EH (cell line): ENCODE measurements at regions not wholly inside any gene's neighbourhood (a gene's known extent, or its start where the extent isn't known, plus 50 kb on each side); places are given as distances from the start of the nearest gene placed in this dataset.
"Not testable (repeated sequence)": the region's sequence is repeated elsewhere in the genome, so short reads cannot be mapped to it uniquely, and the experiment has no call there.

Source experiments
- DNase-seq: peaks from one replicate; pipeline ENCODE4 v3.0.0-alpha.2; 2015; ENCODE audit warnings: low read depth

DNA sequence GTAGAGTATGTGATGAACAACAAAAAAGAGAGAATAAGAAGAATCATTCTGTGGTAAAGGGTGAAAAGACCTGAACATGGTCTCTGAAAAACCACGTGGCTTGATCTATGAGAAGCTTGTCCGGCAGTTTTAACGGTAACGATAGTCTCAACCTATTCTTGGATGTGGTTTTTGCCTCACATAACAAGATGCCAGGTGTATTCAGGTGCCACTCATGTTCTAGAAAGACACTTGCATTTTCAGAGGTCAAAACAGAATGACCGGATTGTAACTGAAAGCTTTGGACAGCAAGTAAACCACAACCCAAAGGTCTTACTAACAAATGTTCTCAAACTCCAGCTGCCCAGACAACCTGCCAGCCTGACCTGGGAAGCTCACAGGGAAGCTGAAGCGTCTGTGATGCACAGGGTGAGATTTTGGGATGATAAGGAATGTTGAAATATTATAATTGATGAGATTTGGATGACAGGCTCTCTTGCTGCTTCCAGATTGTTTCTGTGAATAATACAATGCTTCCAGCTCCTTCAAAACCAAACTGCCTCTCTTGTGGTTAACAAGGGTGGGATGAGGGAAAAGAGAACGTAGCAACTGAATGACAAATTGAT, 137.4 kb upstream of the GRB10 start:
- DNase-seq = no peak

GRCh38 chr7:50915621-50916020, 132.9 kb upstream of the GRB10 start:
- no peak for DNase-seq

- no peak for DNase-seq
Observed at GRCh38 chr7:50914460-50914859, 131.8 kb upstream of the GRB10 start.

- no peak for DNase-seq
Observed at GRCh38 chr7:50908628-50909290, 126.1 kb upstream of the GRB10 start.

DNA sequence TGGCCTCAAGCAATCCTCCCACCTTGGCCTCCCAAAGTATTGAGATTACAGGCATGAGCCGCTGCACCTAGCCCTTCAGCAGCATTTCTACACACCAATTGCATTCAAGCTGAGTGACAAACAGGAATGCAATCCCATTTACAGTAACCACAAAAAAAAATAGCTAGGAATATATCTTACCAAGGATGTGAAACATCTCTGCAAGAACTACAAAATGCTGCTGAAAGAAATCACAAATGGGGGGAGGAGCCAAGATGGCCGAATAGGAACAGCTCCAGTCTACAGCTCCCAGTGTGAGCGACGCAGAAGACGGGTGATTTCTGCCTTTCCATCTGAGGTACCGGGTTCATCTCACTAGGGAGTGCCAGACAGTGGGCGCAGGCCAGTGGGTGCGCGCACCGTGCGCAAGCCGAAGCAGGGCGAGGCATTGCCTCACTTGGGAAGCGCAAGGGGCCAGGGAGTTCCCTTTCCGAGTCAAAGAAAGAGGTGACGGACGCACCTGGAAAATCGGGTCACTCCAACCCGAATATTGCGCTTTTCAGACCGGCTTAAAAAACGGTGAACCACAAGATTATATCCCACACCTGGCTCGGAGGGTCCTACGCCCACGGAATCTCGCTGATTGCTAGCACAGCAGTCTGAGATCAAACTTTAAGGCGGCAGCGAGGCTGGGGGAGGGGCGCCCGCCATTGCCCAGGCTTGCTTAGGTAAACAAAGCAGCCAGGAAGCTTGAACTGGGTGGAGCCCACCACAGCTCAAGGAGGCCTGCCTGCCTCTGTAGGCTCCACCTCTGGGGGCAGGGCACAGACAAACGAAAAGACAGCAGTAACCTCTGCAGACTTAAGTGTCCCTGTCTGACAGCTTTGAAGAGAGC, 116.1 kb upstream of the GRB10 start:
- DNase-seq = peak; percentile 7

DNA sequence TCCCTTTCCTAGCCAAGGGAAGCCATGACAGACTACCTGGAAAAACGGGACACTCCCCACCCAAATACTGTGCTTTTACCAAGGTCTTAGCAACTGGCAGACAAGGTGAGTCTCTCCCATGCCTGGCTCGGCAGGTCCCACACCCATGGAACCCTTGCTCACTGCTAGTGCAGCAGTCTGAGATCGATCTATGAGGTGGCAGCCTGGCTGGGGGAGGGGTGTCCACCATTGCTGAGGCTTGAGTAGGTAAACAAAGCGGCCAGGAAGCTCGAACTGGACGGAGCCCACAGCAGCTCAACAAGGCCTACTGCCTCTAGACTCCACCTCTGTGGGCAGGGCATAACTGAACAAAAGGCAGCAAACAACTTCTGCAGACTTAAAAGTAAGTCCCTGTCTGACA, 104.4 kb upstream of the GRB10 start:
- not testable (repeated sequence) for DNase-seq

GRCh38 chr7:50872437-50872836, 89.7 kb upstream of the GRB10 start:
- DNase-seq = no peak

DNA sequence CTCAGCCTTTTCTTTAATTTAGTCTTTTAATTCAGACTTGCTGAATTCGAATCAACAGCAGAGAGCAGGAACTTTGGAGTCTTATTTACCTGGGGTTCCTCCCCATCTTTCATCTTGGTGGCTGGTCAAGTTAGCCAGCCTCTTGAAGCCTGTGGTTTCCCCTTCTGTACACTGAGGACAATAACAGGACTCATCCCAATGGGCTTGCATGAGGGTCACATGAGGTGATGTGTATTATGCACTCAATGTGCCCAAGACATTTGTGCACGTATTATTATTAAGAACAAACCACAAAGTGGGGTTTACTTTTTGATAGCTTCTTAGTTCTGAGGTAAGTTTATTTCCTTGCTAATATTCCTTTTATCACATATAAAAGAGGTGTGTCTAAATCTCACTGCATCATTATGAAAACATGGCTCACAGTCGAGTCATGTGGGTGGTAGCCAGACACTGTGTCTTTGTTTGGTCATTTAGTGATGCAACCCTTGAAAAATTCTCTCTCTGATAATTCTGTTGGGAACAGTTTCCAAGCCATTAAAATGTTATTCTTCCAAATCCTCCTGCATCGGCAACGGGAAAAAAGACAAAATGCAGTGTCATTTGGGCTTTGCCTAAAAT, 86.5 kb upstream of the GRB10 start:
- peak; percentile 90 for DNase-seq

GRCh38 chr7:50868426-50869100, 85.9 kb upstream of the GRB10 start:
- peak; percentile 57 for DNase-seq

DNA sequence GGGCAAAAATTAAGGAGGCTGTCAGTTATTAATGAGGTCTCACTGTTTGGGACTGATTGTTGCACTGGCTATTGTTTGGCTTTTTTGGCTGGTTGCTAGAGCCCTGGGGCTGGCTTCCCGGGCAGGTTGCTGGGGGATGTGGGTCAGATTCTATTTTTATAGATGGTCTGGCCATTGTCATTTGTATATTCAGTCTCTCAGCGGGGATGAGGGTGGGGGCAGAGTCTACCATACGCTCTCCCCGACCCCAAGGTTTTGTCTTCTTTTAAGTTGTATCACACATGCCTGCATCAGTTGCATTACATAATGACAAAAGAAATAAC, 84.3 kb upstream of the GRB10 start:
- DNase-seq = no peak

GRCh38 chr7:50866343-50867033, 83.8 kb upstream of the GRB10 start:
- no peak for DNase-seq

- DNase-seq = no peak
Observed at GRCh38 chr7:50865450-50865849, 82.8 kb upstream of the GRB10 start.

DNA sequence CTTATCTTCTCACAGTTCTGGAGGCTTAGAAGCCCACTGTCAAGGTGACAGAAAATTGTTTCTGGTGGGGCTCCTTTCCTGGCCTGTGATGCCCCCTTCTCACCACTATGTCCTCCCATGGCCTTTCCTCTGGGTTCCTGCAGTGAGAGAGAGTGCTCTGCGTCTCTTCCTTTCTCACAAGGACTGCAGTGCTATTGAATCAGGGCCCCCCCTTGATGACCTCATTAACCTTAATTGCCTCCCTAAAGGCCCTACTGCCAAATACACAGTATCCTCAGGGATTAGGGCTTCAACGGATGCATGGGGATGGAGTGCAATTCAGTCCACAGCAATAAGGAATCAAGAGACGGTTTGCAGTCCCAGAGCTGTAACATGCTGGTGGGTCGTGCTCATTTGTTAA, 82.0 kb upstream of the GRB10 start:
- DNase-seq = no peak

GRCh38 chr7:50863053-50863452, 80.4 kb upstream of the GRB10 start:
- DNase-seq = no peak

GRCh38 chr7:50862302-50862701, 79.6 kb upstream of the GRB10 start:
- no peak for DNase-seq

- no peak for DNase-seq
Observed at GRCh38 chr7:50860598-50860997, 77.9 kb upstream of the GRB10 start.

DNA sequence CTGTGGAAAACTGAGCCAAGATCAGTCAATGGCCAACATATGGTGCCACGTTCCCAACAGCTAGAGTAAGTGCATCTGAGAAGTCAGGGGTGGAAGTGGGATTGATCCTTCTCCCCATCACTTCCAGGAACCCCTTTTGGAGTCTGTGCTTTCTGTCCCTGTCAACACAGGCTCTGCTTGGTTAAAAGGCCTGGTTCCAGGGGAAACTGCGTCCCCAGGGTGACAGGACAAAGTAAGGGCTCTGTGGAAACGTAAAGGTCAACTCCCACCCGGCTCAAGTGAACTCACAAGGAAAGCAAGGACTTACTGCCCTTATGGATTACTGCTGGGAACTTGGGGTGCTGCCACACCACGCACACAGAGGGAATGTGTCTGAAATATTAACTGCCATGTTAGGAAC, 77.5 kb upstream of the GRB10 start:
- DNase-seq = no peak

DNA sequence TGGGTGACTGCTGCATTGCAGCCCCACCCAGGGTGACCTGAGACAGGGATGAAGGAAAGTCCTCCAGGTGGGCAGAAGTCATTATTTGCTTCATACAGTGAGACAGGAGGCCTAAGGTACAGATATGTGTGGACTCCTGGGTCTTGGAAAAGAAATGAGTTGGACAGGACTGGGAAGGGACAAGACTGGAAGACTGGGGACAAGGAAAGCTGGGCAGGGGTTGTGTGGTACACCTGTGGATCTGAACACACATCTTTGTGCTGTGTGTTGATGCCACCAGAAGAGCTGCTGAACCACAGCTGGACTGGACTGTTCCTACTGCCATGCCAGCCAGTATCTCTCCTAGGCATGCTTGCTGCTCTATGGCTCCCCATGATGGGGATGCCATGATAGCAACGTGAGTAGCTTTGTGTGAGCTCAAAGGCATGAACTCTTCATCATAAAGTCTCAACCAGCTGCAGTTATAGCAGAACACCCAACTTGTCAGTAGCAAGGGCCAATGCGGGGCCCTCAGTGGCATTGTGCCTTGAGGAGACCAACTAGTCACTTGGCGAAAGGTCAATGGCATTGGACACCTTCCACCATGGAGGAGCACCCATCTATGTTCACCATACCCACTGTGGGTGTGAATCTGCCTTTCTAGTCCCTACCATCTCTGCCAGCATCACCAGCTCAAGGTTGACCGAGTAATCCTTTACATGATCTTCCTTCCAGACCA, 76.0 kb upstream of the GRB10 start:
- no peak for DNase-seq

GRCh38 chr7:50857804-50858489, 75.3 kb upstream of the GRB10 start:
- DNase-seq = no peak

DNA sequence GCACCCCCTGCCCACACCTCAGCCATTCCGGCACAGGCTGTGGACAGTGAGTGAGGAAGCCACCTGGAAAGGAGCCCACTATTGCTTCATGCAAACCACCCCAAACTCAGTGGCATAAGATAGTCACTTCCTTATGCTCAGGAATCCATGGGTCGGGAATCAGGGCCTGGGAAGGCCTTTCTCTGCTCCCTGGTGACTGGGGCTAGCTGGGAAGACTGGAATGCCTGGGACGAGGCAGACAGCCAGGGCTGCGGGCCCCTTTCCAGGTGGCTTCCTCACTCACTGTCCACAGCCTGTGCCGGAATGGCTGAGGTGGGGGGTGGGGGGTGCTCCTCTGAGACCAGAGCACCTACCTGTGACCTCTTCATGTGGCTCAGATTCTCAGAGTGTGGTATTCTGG, 74.1 kb upstream of the GRB10 start:
- peak; percentile 29 for DNase-seq
